ENCODE measurements at regions not wholly inside any gene's neighbourhood (a gene's known extent, or its start where the extent isn't known, plus 50 kb on each side); places are given as distances from the start of the nearest gene placed in this dataset.

DNA sequence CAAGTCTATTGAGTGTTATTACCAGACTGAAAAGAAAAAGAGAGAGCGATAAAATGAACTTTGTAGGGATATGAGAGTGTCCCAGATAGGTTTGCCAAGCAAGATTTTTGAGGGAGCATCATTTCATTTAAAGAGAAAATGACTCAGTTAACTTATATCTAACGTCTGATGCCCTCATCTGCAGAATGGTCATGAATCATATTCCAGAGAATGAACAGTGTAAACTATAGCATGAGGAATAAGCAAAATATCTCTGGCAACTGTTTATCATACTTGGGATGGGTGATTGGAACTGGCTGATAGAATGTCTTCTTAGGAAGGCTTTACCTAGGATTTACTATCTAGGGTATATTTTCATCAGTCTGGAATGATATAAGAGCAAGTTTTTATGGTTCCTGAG is 289.4 kb downstream of the CMPK2 start:
- no peaks in the 10 kb centered on the region for H3K27me3 ChIP-seq (ENCODE audit: control insufficient read depth, extremely low read depth, insufficient read depth, low read length)
- H3K4me3 ChIP-seq (ENCODE audit: control insufficient read depth in 2 of 3, extremely low read depth in 1 of 3, insufficient read depth in 2 of 3, low read depth in 1 of 3, low read length in 3 of 3): no peak overlapping the region
- no peak overlapping the region for H3K27ac ChIP-seq (ENCODE audit: control insufficient read depth, insufficient read depth, low read length)
- H3K79me2 ChIP-seq (ENCODE audit: control insufficient read depth, insufficient read depth, low read length): no peaks in the 10 kb centered on the region
- no peak overlapping the region for H3K9ac ChIP-seq (ENCODE audit: control insufficient read depth, extremely low read depth, insufficient read depth, low read length)
- no peak overlapping the region for H3K4me2 ChIP-seq (ENCODE audit: control insufficient read depth, extremely low read depth, insufficient read depth, low read depth, low read length)
- no peak overlapping the region for H2AFZ ChIP-seq (ENCODE audit: control insufficient read depth, low read length)
- no peaks in the 10 kb centered on the region for H4K20me1 ChIP-seq (ENCODE audit: control insufficient read depth, extremely low read depth, insufficient read depth, low read length)
- dilution Hi-C loops (cut with MboI; ENCODE audit: extremely low pct_ligation_motif_present, low sequenced_read_pairs): no loop called here
- H3K9me1 ChIP-seq (ENCODE audit: control insufficient read depth, extremely low read depth, insufficient read depth, low read length): no peaks in the 10 kb centered on the region
- H3K4me1 ChIP-seq (ENCODE audit: control insufficient read depth, extremely low read depth, insufficient read depth, low read length): no peaks in the 10 kb centered on the region
- DNase-seq (ENCODE audit: low read depth, low spot score): no peak
- TF ChIP-seq EZH2 (IDR thresholded peaks at IDR 0.05; ENCODE audit: low read length): no peak
- TF ChIP-seq, protein P1, sequence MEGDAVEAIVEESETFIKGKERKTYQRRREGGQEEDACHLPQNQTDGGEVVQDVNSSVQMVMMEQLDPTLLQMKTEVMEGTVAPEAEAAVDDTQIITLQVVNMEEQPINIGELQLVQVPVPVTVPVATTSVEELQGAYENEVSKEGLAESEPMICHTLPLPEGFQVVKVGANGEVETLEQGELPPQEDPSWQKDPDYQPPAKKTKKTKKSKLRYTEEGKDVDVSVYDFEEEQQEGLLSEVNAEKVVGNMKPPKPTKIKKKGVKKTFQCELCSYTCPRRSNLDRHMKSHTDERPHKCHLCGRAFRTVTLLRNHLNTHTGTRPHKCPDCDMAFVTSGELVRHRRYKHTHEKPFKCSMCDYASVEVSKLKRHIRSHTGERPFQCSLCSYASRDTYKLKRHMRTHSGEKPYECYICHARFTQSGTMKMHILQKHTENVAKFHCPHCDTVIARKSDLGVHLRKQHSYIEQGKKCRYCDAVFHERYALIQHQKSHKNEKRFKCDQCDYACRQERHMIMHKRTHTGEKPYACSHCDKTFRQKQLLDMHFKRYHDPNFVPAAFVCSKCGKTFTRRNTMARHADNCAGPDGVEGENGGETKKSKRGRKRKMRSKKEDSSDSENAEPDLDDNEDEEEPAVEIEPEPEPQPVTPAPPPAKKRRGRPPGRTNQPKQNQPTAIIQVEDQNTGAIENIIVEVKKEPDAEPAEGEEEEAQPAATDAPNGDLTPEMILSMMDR (optimal IDR thresholded peaks at IDR 0.05 in 1 of 3, IDR thresholded peaks at IDR 0.05 in 1 of 3, conservative IDR thresholded peaks at IDR 0.05 in 1 of 3; ENCODE audit: extremely low read depth in 1 of 3, insufficient read depth in 2 of 3, low read length in 3 of 3): no peak
- no peaks in the 10 kb centered on the region for H3K36me3 ChIP-seq (ENCODE audit: control insufficient read depth in 2 of 2, extremely low read depth in 1 of 2, insufficient read depth in 2 of 2, low read length in 2 of 2)
- FAIRE-seq: no peak
- no peaks in the 10 kb centered on the region for H3K9me3 ChIP-seq (ENCODE audit: control insufficient read depth, low read depth, low read length)

- FAIRE-seq (no peak), DNase-seq (ENCODE audit: low read depth, low spot score) (no peak)
- dilution Hi-C loops (cut with MboI; ENCODE audit: extremely low pct_ligation_motif_present, low sequenced_read_pairs): no loop called here
- no peaks in the 10 kb centered on the region for H3K9me1 ChIP-seq (ENCODE audit: control insufficient read depth, extremely low read depth, insufficient read depth, low read length)
- no peaks in the 10 kb centered on the region for H3K36me3 ChIP-seq (ENCODE audit: control insufficient read depth in 2 of 2, extremely low read depth in 1 of 2, insufficient read depth in 2 of 2, low read length in 2 of 2)
- H3K27me3 ChIP-seq (ENCODE audit: control insufficient read depth, extremely low read depth, insufficient read depth, low read length): no peaks in the 10 kb centered on the region
- no peaks in the 10 kb centered on the region for H3K4me1 ChIP-seq (ENCODE audit: control insufficient read depth, extremely low read depth, insufficient read depth, low read length)
- no peaks in the 10 kb centered on the region for H3K79me2 ChIP-seq (ENCODE audit: control insufficient read depth, insufficient read depth, low read length)
- H3K9ac ChIP-seq (ENCODE audit: control insufficient read depth, extremely low read depth, insufficient read depth, low read length): no peak overlapping the region
- TF ChIP-seq EZH2 (IDR thresholded peaks at IDR 0.05; ENCODE audit: low read length): no peak
- TF ChIP-seq, protein P1 (optimal IDR thresholded peaks at IDR 0.05 in 1 of 3, IDR thresholded peaks at IDR 0.05 in 1 of 3, conservative IDR thresholded peaks at IDR 0.05 in 1 of 3; ENCODE audit: extremely low read depth in 1 of 3, insufficient read depth in 2 of 3, low read length in 3 of 3): no peak
- no peak overlapping the region for H3K27ac ChIP-seq (ENCODE audit: control insufficient read depth, insufficient read depth, low read length)
- no peak overlapping the region for H3K4me3 ChIP-seq (ENCODE audit: control insufficient read depth in 2 of 3, extremely low read depth in 1 of 3, insufficient read depth in 2 of 3, low read depth in 1 of 3, low read length in 3 of 3)
- no peaks in the 10 kb centered on the region for H3K9me3 ChIP-seq (ENCODE audit: control insufficient read depth, low read depth, low read length)
- no peak overlapping the region for H3K4me2 ChIP-seq (ENCODE audit: control insufficient read depth, extremely low read depth, insufficient read depth, low read depth, low read length)
- H4K20me1 ChIP-seq (ENCODE audit: control insufficient read depth, extremely low read depth, insufficient read depth, low read length): no peaks in the 10 kb centered on the region
- no peak overlapping the region for H2AFZ ChIP-seq (ENCODE audit: control insufficient read depth, low read length)
These were observed 287.7 kb downstream of the CMPK2 start for GRCh38 chr2:6577960-6578359.
